Gastrocnemius medialis (tissue), 4 donors: ENCODE measurements at regions not wholly inside any gene's neighbourhood (a gene's known extent, or its start where the extent isn't known, plus 50 kb on each side); places are given as distances from the start of the nearest gene placed in this dataset.

Source experiments
- CTCF ChIP-seq, 5 experiments: fragments of 450-650 bp in 3 of 5; fragments of 200-600 bp in 2 of 5; sonication (generic) in 2 of 5; IDR thresholded peaks in 4 of 5; conservative IDR thresholded peaks in 1 of 5; 1 replicate in 4 of 5; 2 replicates in 1 of 5; pipeline ENCODE4 v1.5.1; 2016 to 2019; ENCODE audit warnings: antibody characterized with exemption in 5 of 5, mild to moderate bottlenecking in 3 of 5, moderate library complexity in 3 of 5
- POLR2A ChIP-seq, 2 donors: fragments of 450-650 bp; IDR thresholded peaks; one replicate each; pipeline ENCODE4 v1.6.1; 2017; ENCODE audit warnings: antibody characterized with exemption in 2 of 2, mild to moderate bottlenecking in 2 of 2, moderate library complexity in 2 of 2

- TF ChIP-seq CTCF (IDR thresholded peaks at IDR 0.05 in 4 of 5, conservative IDR thresholded peaks at IDR 0.05 in 1 of 5) = no peak
- no peak for TF ChIP-seq POLR2A (IDR thresholded peaks at IDR 0.05)
These were observed 214.4 kb downstream of the BCL11B start for GRCh38 chr14:99057576-99058083.
